HG03565 (cell line): ENCODE measurements at regions not wholly inside any gene's neighbourhood (a gene's known extent, or its start where the extent isn't known, plus 50 kb on each side); places are given as distances from the start of the nearest gene placed in this dataset.
"Not testable (repeated sequence)": the region's sequence is repeated elsewhere in the genome, so short reads cannot be mapped to it uniquely, and the experiment has no call there.

ENCODE experiments used
- ATAC-seq: cut with Tn5 transposase; IDR thresholded peaks from one replicate; pipeline ENCODE4 v1.9.1; 2021; ENCODE audit warnings: mild to moderate bottlenecking, moderate library complexity; ENCODE audit not compliant: unreplicated experiment

GRCh38 chr20:47865912-47866311 is 80.6 kb upstream of the SULF2 start:
- no peak for ATAC-seq

- no peak for ATAC-seq
Observed at GRCh38 chr20:47865451-47865850, 80.2 kb upstream of the SULF2 start.

- no peak for ATAC-seq
Observed at GRCh38 chr20:47863981-47864380, 78.7 kb upstream of the SULF2 start.

GRCh38 chr20:47863315-47863965 is 78.2 kb upstream of the SULF2 start:
- no peak for ATAC-seq

GRCh38 chr20:47862574-47863240 is 77.4 kb upstream of the SULF2 start:
- no peak for ATAC-seq

GRCh38 chr20:47861116-47861515 is 75.8 kb upstream of the SULF2 start:
- no peak for ATAC-seq

GRCh38 chr20:47860049-47860830 is 75.0 kb upstream of the SULF2 start:
- ATAC-seq: no peak

- no peak for ATAC-seq
Observed at GRCh38 chr20:47859278-47859677, 74.0 kb upstream of the SULF2 start.

GRCh38 chr20:47857569-47858464 is 72.5 kb upstream of the SULF2 start:
- no peak for ATAC-seq

- ATAC-seq: no peak
Observed at GRCh38 chr20:47857187-47857568, 71.9 kb upstream of the SULF2 start.

GRCh38 chr20:47855799-47856198 is 70.5 kb upstream of the SULF2 start:
- ATAC-seq: no peak

- no peak for ATAC-seq
Observed at GRCh38 chr20:47854687-47855212, 69.5 kb upstream of the SULF2 start.

- no peak for ATAC-seq
Observed at GRCh38 chr20:47851774-47852173, 66.5 kb upstream of the SULF2 start.

- no peak for ATAC-seq
Observed at GRCh38 chr20:47850146-47850545, 64.9 kb upstream of the SULF2 start.

- ATAC-seq: no peak
Observed at GRCh38 chr20:47849596-47849995, 64.3 kb upstream of the SULF2 start.

- no peak for ATAC-seq
Observed at GRCh38 chr20:47849006-47849405, 63.7 kb upstream of the SULF2 start.

GRCh38 chr20:47848534-47848933 is 63.3 kb upstream of the SULF2 start:
- ATAC-seq: not testable (repeated sequence)

GRCh38 chr20:47847884-47848485 is 62.7 kb upstream of the SULF2 start:
- no peak for ATAC-seq

GRCh38 chr20:47847220-47847619 is 61.9 kb upstream of the SULF2 start:
- not testable (repeated sequence) for ATAC-seq

- not testable (repeated sequence) for ATAC-seq
Observed at GRCh38 chr20:47846651-47847050, 61.4 kb upstream of the SULF2 start.
